ENCODE measurements at regions not wholly inside any gene's neighbourhood (a gene's known extent, or its start where the extent isn't known, plus 50 kb on each side); places are given as distances from the start of the nearest gene placed in this dataset.

- DNase-seq (ENCODE audit: low read depth in 1 of 2, low spot score in 1 of 2) = no peak
- Histone ChIP-seq H3K27ac (no peak overlapping the region), H3K4me1 (ENCODE audit: low read depth) (no peaks in the 10 kb centered on the region), H3K27me3 (no peaks in the 10 kb centered on the region), H3K4me3 (no peak overlapping the region), H3K9me3 (ENCODE audit: low read depth) (no peaks in the 10 kb centered on the region), H3K36me3 (no peaks in the 10 kb centered on the region)
- TF ChIP-seq CTCF (IDR thresholded peaks at IDR 0.05; ENCODE audit: low read depth, low read length) = no peak
Observed at GRCh38 chr13:100848304-100848703, 173.7 kb upstream of the TMTC4 start.

GRCh38 chr13:100845128-100845757 is 170.6 kb upstream of the TMTC4 start:
- no peak for TF ChIP-seq CTCF (IDR thresholded peaks at IDR 0.05; ENCODE audit: low read depth, low read length)
- DNase-seq (ENCODE audit: low read depth in 1 of 2, low spot score in 1 of 2) = no peak
- no peaks in the 10 kb centered on the region for H3K27me3 ChIP-seq
- no peaks in the 10 kb centered on the region for H3K36me3 ChIP-seq
- no peak overlapping the region for H3K4me3 ChIP-seq
- H3K27ac ChIP-seq = no peak overlapping the region
- no peaks in the 10 kb centered on the region for H3K9me3 ChIP-seq (ENCODE audit: low read depth)
- H3K4me1 ChIP-seq (ENCODE audit: low read depth) = no peaks in the 10 kb centered on the region

- Histone ChIP-seq H3K27me3 (no peaks in the 10 kb centered on the region), H3K4me3 (no peak overlapping the region), H3K27ac (no peak overlapping the region), H3K36me3 (no peaks in the 10 kb centered on the region), H3K4me1 (ENCODE audit: low read depth) (no peaks in the 10 kb centered on the region), H3K9me3 (ENCODE audit: low read depth) (no peaks in the 10 kb centered on the region)
- no peak for TF ChIP-seq CTCF (IDR thresholded peaks at IDR 0.05; ENCODE audit: low read depth, low read length)
- no peak for DNase-seq (ENCODE audit: low read depth in 1 of 2, low spot score in 1 of 2)
Observed at GRCh38 chr13:100842136-100842535, 167.5 kb upstream of the TMTC4 start.

GRCh38 chr13:100838387-100838786 is 163.8 kb upstream of the TMTC4 start:
- H3K4me1 ChIP-seq (ENCODE audit: low read depth) = no peaks in the 10 kb centered on the region
- H3K27me3 ChIP-seq = no peaks in the 10 kb centered on the region

GRCh38 chr13:100837631-100838030 is 163.0 kb upstream of the TMTC4 start:
- H3K4me3 ChIP-seq = no peak overlapping the region
- no peaks in the 10 kb centered on the region for H3K36me3 ChIP-seq
- no peak overlapping the region for H3K27ac ChIP-seq
- DNase-seq (ENCODE audit: low read depth in 1 of 2, low spot score in 1 of 2) = no peak
- no peak for TF ChIP-seq CTCF (IDR thresholded peaks at IDR 0.05; ENCODE audit: low read depth, low read length)
- H3K4me1 ChIP-seq (ENCODE audit: low read depth) = no peaks in the 10 kb centered on the region
- H3K27me3 ChIP-seq = no peaks in the 10 kb centered on the region
- H3K9me3 ChIP-seq (ENCODE audit: low read depth) = no peaks in the 10 kb centered on the region

More at GRCh38 chr13:100838387-100838786, 163.8 kb upstream of the TMTC4 start:
- DNase-seq (ENCODE audit: low read depth in 1 of 2, low spot score in 1 of 2) = no peak
- no peak for TF ChIP-seq CTCF (IDR thresholded peaks at IDR 0.05; ENCODE audit: low read depth, low read length)
- Histone ChIP-seq H3K4me3 (no peak overlapping the region), H3K27ac (no peak overlapping the region), H3K9me3 (ENCODE audit: low read depth) (no peaks in the 10 kb centered on the region), H3K36me3 (no peaks in the 10 kb centered on the region)
